ENCODE measurements at regions not wholly inside any gene's neighbourhood (a gene's known extent, or its start where the extent isn't known, plus 50 kb on each side); places are given as distances from the start of the nearest gene placed in this dataset.

DNA sequence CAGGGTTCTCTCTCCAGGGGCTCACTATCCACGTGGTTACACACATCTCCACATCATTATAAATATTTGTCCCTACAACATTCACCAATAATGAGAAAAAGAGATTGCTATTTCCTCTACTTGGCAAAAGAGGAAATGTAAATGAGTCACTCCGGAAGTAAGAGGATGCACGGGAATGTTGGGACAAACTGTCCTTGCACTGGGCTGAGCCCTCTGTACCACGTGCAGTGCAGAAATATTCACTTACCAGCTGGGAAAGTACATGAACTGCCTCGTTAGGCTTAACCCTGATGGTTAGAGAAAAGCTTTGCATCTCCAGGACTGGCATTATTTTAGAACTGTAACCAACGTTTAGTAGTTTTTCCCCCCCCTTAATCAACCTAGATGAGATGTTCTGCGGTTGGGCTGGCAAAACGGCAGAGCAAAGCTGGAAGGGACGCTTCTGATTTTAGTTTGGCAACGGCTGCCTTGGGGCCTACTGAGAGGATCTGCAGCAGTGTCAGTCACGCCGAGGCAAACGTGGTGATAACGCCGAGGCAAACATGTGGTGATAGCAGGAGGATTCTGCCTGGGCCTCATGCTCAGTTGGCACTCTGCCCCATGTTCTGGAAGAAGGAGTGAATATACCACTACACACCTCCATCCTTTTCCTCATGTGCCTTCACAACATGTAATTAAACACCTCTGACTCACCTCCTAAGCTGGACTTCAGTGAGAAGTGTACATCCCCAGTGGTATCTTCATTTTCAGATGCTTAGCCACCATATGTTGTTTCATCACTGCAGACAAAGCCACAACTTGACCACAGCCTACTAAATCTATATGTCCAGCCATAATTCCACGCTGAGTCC, 661.4 kb upstream of the KLF4 start:
- no peak for DNase-seq (ENCODE audit: low spot score)

DNA sequence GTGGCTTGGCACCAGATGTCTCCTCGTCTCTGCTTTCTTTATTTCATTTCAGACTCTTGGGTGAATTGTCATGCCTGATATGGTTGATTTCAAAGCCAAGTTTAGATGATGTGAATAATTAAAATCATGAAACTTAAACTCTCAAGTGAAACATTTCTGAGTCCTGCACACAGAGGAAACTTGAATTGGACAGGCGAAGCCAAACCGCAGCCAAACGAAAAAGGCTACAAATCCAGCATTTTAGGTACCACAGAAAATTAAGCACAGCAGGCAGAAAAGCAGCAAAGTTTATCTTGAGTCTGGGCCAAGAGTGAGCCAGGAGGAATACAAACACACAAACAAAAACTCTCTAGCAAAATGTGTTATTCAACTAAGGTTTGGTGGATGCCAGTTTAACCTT, 659.8 kb upstream of the KLF4 start:
- DNase-seq (ENCODE audit: low spot score): no peak

DNA sequence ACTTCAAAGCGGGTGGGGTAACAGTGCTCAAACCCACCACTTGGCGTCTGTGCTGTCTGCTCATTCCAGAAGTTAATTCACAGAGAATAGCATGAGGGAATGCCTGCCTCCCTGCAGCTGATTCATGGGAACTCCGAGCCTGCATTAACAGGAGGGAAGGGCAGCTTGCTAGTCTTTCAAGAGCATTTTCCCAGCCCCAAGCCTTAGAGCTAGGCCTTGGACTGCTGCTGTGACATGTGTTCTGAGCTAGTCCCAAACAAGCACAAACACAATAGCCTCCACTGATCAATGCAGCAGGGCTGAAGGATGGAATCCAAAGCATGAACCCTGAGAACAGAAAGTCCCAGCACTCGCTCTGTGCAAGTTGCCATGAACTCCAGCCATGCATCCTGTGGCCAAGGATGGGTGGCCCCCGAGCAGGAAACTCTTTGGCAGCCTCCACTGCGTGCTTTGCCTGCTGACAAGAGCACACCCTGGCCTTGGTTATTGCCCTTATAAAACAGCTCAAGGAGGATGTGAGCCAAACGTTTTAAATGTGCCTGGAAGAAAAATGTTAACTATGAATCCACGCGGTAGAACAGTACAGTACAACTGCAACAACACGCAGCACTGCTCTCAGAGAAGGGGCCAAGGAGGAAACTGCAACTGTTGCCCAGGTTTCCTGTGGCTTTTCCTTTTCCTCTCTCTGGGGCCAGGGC, 653.1 kb upstream of the KLF4 start:
- DNase-seq (ENCODE audit: low spot score): peak; percentile 86

DNA sequence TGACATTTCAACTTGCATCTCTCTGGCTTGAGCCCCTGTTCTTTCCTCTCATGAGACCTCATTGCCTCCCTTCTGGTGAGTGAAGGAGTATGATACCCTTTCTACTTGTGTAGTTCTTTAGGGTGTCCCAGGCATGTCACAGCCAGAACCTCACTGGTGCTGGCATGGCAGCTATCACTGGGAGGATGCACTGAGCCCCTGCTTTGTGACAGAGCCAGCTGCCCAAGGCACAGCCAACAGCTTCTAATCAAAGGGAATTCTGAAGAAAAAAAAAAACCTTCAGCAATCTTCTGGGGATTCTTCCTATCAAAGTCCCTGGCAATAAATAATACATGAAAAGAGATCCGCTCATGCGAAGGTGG, 652.6 kb upstream of the KLF4 start:
- no peak for DNase-seq (ENCODE audit: low spot score)

DNA sequence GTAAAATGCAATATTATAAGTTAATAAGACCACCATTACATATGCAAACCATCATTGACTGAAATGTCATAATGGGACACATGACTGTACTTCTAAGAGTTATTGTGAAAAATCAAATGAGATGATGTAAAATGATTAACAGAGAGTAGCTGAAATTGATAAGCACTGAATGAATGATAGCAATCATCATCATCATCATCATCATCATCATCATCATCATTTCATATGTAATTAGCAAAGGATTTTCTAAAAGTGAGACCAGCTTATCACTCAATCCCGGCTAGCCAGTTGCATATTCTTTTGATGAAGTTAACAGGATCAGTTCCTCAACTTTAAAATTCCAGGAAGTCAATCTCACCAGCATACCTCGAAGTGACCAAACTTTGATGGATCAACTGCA, 650.3 kb upstream of the KLF4 start:
- no peak for DNase-seq (ENCODE audit: low spot score)

DNA sequence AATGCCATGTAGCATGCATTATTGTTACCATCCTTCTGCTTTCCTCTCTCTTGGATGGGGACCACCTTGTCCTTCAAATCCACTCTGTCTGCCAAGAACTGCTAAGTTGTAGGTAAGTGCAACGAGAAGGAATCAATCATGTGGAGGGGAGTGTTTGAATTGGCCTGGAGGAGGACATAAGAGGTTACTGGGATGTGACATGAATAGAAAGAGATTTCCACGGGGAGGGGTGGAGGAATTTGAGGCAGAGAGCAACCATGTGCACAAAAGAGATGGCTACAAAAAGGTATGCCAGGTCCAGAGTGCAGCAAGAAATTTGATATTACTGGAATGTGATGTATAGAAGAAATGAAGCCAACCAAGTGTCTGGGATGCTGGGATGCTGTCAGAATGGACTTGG, 648.9 kb upstream of the KLF4 start:
- no peak for DNase-seq (ENCODE audit: low spot score)

DNA sequence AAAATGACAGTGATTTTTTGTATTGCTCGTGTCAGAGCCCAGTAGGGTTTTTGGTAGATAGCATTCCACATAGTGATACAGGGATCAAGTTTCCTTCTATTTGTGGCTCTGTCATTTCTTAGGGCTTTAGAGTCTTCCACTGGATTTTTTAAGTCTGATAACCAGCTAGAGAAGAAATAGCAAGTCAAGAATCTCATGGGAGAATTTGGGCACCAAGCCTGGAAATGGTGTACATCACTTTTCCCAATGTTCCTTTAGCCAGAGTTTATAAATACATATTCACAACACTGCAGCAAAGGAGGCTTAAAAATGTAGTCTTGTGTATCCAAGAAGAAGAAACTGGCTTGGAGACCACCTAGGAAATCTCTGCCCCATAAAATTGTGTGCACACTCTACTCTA, 647.1 kb upstream of the KLF4 start:
- no peak for DNase-seq (ENCODE audit: low spot score)

DNA sequence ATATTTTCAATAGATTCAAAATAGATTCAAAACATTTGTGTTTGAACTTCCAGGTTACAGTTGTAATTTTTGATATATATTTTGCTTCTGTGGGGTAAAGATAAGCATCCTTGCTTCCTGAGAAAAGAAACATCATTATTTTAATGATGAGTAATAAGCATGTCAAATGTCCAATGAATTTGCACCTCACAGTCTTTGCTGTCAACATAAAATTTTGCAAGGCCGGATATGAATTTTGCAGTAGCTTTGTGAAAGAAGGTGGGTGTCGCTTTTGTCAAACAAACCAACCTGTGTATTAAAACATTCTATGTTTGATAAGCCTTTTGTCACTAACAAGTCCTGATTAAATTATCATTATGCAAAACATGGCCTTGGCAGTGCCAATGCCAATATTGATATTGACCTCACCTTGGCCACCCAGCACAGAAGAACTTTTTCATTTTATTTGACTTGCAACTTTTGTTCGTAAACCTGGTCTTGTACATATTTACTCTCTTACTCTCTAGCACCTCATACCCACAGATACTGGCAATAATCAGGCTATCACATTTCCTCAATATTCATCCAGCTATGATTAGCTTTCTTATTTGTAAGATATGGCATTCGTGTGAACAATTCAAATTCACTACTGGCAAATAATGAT, 645.0 kb upstream of the KLF4 start:
- no peak for DNase-seq (ENCODE audit: low spot score)

DNA sequence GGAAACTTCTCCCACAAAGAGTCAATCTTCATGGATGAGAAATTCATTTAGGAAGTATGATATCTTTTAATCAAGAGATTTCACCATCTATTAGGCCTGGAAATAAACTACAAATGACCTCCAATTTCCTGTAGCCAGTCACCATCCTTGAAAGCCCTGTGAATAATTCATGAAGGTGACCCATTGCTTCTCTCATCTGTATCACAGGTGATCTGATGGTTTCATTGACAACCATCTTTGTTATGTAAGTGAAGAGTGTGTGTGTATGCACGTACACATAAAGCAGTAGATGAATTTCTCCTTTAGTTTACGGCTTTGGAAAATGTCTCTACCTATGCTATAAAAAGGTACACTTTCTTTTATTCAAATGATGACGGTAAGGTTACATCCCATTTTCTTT, 644.1 kb upstream of the KLF4 start:
- no peak for DNase-seq (ENCODE audit: low spot score)

DNA sequence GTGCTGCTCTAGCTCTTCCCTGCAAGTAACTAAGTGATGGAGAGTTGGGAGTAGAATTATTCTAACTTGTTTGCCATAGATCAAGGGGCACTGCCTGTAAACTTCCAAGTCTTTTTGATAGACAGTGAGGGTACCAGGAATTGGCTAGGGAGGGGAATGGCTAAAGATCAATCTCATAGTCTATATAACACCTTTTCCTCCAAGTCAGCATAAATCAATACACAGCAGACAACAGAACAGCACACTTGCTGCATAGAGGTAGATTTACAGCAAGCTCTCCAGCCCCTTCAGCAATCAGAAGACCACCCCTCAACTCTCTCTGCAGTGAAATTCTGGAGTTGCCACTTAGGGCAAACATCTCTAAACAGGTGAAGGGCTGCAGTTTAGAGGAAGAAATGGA, 643.5 kb upstream of the KLF4 start:
- DNase-seq (ENCODE audit: low spot score): no peak

DNA sequence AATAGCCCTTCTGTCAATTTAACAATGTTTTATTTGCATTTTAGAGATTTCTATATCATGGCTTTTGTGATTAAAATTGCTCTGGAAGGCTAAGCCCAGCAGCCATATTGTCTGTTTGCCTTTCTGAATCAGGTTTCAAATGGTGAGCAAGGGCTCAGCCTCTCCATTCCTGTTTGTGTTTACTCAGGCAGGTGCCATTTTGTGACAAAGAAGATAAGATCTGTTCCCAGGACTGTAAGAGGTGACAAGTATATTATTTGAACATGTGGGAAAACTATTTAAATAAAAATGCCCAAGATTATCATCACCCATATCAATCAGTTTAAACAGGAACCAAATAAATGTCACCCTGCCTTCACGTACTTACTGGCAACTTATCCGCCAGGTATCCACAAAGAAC, 641.3 kb upstream of the KLF4 start:
- DNase-seq (ENCODE audit: low spot score): no peak

DNA sequence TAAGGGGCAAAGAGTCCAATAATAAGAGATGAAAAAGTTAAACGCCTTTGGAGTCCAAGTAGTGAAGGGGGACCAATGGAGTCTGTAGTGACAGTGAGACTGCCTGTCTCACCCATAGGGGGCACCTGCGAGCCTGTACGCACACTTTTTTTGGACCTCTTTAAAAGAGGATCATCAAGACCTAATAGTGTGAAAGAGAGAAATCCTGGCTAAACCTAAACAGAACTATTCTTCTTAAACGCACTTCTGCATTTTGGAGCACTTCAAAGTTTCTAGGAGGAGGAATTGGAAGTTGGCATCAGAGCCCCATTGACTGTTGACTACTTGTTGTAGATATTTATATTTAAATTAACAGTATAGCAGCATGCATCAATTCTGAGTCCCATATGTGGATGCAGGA, 636.1 kb upstream of the KLF4 start:
- no peak for DNase-seq (ENCODE audit: low spot score)

DNA sequence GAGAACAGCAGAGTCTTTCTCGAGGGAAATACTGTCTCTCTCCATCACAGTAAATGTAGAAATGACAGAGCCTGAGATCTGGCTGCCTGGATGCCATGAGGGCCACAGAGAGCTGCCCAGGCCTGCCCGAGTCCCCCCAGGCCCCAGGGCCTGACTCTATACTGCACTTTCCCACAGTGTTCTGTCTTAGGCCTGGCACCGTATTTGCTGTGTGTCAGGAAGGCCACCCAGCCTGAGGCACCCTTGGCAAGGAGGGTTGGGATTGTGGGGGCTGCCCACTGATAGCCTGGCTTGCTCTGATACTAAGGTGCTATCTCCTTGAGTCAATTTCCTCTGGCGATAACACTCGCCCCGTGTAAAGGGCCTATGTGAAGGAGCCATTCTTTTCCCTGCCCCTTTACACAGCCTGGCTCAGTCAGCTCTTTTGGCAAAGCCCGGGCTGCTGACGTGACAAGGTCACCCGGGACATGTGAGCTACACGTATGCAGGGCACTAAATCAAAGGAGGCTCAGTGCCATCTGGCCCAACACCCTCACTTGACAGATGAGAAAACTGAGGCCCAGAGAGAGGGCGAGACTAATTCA, 630.1 kb upstream of the KLF4 start:
- DNase-seq (ENCODE audit: low spot score): no peak

DNA sequence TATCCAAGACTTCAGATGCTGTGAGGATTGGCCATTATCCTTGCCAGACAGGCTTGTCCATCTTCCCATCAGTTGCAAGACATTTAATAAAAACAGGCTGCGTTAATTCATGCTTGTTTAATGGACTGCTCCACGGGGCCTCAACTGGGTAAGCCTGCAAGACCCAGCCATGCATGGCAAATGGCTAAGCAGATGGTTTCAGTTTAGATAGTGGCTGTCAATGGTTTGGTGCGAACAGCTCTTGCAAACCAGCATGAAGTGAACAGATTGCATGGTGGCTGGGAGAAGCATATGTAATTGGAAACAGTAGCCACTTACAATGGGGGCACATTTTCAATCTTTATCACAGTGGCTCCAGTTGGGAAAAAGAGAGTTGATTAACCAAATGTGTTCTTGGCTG, 628.2 kb upstream of the KLF4 start:
- DNase-seq (ENCODE audit: low spot score): peak; percentile 40

DNA sequence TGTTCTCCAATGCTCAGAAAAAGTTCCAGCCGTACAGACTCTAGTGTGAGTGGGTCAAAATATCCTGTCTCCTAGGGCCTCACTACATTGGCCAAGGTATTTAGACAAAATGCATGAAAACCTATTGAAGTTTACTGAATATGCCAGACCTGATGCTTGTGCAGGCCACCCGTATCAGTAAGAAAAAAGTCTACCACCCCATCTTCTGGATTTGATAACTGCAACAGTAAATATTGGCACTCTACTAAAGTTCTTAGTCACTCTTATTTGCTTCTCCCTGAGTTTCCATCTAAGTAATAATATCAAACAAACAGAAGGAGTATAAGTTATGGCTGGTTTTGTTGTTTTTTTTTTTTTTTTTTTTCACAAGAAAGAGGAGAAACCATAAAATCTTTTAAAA, 627.7 kb upstream of the KLF4 start:
- DNase-seq (ENCODE audit: low spot score): no peak

DNA sequence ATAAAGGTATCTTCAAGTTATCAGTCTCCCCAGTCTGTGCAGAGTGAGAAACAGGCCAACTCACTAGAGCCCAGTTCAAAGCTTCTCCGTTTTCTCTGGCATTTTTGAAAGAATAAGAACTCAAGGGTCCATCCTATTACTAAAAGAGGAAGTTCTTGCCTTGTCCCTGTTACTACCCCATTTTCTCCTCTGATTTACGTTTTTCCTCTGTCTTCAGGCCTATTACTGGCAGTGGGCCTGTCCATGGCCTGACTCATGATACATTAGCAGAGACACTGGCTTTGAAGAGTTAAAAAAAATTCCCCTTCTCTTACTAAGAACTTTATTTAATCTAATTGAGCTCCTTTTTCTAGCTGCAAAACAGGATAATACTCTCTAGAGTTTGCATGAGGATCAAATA, 624.0 kb upstream of the KLF4 start:
- DNase-seq (ENCODE audit: low spot score): no peak

DNA sequence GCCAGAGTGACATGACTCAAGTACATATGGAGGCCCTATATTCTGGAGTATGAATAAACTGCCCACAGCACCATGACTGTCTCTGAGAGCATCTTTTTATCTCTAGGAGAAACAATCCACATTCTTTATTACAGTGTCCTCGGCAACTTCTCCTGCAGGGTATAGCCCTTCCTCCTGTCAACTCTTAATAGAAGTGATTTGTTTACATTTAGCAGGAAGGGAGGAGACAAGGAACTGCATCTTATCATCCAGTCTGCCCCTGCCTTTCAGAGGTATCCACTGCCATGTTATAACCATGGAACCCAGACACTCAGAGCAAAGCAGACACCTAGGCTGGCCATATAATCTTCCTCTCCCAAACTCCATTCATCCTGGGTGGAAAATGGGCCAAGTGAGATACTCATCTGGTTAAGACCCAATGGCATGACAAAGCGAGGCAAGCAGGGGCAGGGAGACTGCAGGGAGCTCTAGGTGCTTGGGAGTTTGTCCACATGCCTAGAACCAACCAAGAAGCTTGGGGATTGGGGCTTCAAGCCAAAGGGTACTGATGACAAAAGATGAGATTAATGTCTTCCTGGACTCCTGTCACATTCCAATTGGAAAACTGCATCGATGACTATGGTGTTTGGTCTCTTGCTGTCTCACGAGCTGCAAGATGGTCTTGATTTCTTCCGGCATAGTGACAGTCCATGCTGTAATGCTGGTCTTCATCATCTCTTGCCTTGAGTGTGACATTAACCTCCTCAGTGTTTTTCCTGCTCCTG, 620.5 kb upstream of the KLF4 start:
- no peak for DNase-seq (ENCODE audit: low spot score)

DNA sequence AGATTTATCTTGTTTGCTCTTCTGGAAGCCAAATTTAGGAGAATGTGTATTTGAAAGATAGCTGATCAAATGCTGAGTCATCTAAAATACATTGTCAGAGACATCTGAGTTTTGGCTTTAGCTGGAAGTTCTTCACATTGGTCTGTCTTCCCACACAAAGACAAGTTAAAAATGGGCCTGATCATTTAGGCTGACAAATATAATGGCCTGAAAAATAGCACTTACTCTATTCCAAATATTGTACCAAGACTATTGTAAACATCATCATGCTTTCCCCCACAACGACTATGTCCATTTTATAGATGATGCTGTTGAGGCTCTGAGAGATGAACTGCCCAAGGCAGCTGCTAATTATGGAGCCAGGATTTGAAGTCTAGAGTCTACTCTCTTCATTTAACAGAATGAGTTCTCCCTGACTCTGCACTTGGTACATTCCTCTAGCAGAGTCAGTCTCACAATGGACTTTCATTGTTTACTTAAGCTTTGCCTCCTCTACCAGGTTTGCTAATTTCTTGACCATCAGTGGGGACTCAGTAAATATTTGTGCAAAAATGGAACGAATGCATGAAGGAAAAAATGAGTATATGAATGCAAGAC, 619.4 kb upstream of the KLF4 start:
- no peak for DNase-seq (ENCODE audit: low spot score)

DNA sequence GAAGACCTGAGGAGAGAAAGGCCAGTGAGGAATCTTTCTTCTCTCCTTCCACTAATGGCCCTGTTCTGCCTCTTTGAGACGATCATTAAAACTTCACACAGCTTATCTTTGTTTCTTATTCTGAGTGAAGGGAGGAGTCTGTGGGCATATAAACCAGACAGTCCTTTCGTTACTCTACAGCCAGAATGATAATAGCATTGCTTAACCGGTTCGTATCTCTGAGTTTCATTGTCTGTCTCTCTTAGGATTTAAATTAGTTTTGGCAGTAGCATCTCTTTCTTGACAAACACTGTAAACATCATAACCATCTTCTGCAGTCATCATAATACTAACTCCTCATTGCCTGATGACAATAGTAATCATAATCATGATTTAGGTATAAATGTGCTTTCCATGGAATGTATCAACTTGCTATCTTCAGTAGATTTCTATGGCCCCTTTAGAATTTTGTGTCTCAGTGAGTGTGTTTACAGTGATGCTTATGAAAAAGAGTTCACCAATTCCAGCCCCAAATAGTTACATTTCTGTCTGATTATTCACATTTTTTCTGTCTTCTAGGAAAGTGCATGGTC, 618.8 kb upstream of the KLF4 start:
- DNase-seq (ENCODE audit: low spot score): no peak

DNA sequence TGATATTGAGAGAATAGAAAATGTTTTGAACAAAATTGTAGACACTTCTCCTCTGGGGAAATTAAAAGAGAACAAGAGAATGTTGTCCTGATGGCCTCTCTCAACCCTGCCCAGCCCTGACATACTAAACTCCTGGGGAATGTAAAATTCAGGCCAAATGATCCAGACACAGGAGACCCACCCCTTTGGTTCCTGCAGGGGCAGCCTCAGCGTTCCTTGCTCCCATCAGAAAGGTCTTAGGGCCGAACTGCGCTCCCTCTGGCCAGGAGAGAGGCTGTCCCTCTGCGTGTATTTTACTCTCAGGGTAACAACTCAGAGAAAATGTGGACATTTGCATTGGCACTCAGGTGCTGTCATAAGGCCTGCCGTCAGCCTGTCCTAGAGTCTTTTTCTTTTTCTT, 616.3 kb upstream of the KLF4 start:
- no peak for DNase-seq (ENCODE audit: low spot score)

DNA sequence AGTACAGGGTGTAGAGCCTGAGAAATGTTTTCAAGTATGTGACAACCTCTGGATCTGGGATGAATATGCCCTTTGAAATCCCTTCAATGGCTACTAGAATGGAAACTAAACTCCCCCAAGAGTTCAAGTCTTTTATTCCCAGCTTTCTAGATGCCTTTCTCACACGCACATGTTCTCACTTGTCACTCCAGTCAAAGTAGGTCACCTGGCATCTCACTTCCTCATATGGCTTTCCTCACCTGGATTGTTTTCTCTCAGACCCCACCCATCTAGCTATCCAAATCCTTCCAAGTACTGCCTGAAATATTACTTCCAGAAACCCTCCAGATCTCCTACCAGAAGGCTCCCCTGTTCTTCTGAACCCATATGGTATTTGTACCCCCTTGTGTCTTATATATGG, 615.4 kb upstream of the KLF4 start:
- no peak for DNase-seq (ENCODE audit: low spot score)
